Endothelial cell of umbilical vein (primary cell): ENCODE measurements at regions not wholly inside any gene's neighbourhood (a gene's known extent, or its start where the extent isn't known, plus 50 kb on each side); places are given as distances from the start of the nearest gene placed in this dataset.

ENCODE experiments used
- BruUV-seq: library from RNA; stranded (reverse); fragments of 400-500 nt; replicated peaks from 2 replicates; lab custom pipeline; 2021; lab: Mats Ljungman, UMichigan
- CTCF ChIA-PET: fragments of 300-600, 350-600 bp; sonication (Branson Sonifier 250); formaldehyde crosslinking; loops from one replicate; lab custom pipeline; 2021; ENCODE audit warnings: antibody characterized with exemption, inconsistent platforms; lab: Charles Lee
- POLR2A ChIA-PET: fragments of 300-600, 350-600 bp; sonication (Branson Sonifier 250); formaldehyde crosslinking; loops from one replicate; lab custom pipeline; 2021; ENCODE audit warnings: antibody characterized with exemption, inconsistent platforms; lab: Charles Lee
- DNase-seq: peaks from one replicate; pipeline ENCODE4 v3.0.0-alpha.2; 2011; ENCODE audit warnings: low read depth, low spot score
- FAIRE-seq: peaks from 2 replicates; lab custom pipeline; 2011; peaks lifted over from hg19 to GRCh38; lab: Jason Lieb, UNC
- H2AFZ ChIP-seq: 2 replicates; pipeline ENCODE4 v1.6.0; 2012; ENCODE audit warnings: low read depth, low read length, control low read depth, inconsistent platforms
- H3K27ac ChIP-seq: 2 replicates; pipeline ENCODE4 v1.5.1; 2011; ENCODE audit warnings: low read depth, mild to moderate bottlenecking, control low read depth, low read length, moderate library complexity; ENCODE audit not compliant: insufficient read depth
- H3K27me3 ChIP-seq, 2 experiments: 2 replicates each; pipeline versions ENCODE4 v1.6.0 to v1.6.1; 2011; ENCODE audit warnings: low read length in 2 of 2, mixed read lengths in 1 of 2; ENCODE audit not compliant: control insufficient read depth in 2 of 2, insufficient read depth in 2 of 2
- H3K36me3 ChIP-seq, 2 experiments: 2 replicates in 1 of 2; 3 replicates in 1 of 2; pipeline ENCODE4 v1.5.1; 2011; ENCODE audit warnings: low read length in 2 of 2, mild to moderate bottlenecking in 1 of 2, moderate library complexity in 1 of 2; ENCODE audit not compliant: control insufficient read depth in 2 of 2, insufficient read depth in 2 of 2; ENCODE audit errors: extremely low read depth in 1 of 2
- H3K4me1 ChIP-seq: 3 replicates; pipeline ENCODE4 v1.5.1; 2011; ENCODE audit warnings: mild to moderate bottlenecking, low read length; ENCODE audit not compliant: control insufficient read depth, insufficient read depth; ENCODE audit errors: extremely low read depth
- H3K4me2 ChIP-seq: 2 replicates; pipeline ENCODE4 v1.6.1; 2011; ENCODE audit warnings: low read length, control low read depth, mixed read lengths; ENCODE audit not compliant: insufficient read depth
- H3K4me3 ChIP-seq, 3 experiments: fragments of 200-600 bp in 1 of 3; sonication (generic), shearing (Covaris generic) in 1 of 3; replicated peaks in 1 of 3; 2 replicates each; pipeline ENCODE4 v1.5.1; 2011 to 2016; ENCODE audit warnings: control low read depth in 3 of 3, low read length in 3 of 3, mild to moderate bottlenecking in 2 of 3, inconsistent platforms in 1 of 3, low read depth in 1 of 3, moderate library complexity in 1 of 3; ENCODE audit not compliant: insufficient read depth in 1 of 3
- H3K79me2 ChIP-seq: 2 replicates; pipeline ENCODE4 v1.6.0; 2012; ENCODE audit warnings: low read length, inconsistent platforms; ENCODE audit not compliant: control insufficient read depth, insufficient read depth
- H3K9ac ChIP-seq: replicated peaks from 2 replicates; pipeline ENCODE3; 2011; ENCODE audit warnings: low read length, control low read depth; ENCODE audit not compliant: insufficient read depth; ENCODE audit errors: extremely low read depth
- H3K9me1 ChIP-seq: replicated peaks from 3 replicates; pipeline ENCODE4 v1.6.0; 2011; ENCODE audit warnings: mild to moderate bottlenecking, low read length; ENCODE audit not compliant: control insufficient read depth, insufficient read depth; ENCODE audit errors: extremely low read depth
- H3K9me3 ChIP-seq: replicated peaks from 2 replicates; pipeline ENCODE4 v1.5.1; 2012; ENCODE audit warnings: low read length, inconsistent platforms; ENCODE audit not compliant: control insufficient read depth, insufficient read depth
- H4K20me1 ChIP-seq: replicated peaks from 2 replicates; pipeline ENCODE3; 2011; ENCODE audit warnings: mild to moderate bottlenecking, low read length; ENCODE audit not compliant: control insufficient read depth, insufficient read depth; ENCODE audit errors: extremely low read depth
- CTCF ChIP-seq, 2 donors: IDR thresholded peaks; 1 replicate in 1 of 2; 2 replicates in 1 of 2; pipeline ENCODE4 v1.5.1; 2011; ENCODE audit warnings: low read length in 2 of 2, mild to moderate bottlenecking in 2 of 2, moderate library complexity in 2 of 2, control low read depth in 1 of 2, inconsistent platforms in 1 of 2, low read depth in 1 of 2; ENCODE audit not compliant: insufficient read depth in 1 of 2; ENCODE audit errors: extremely low read depth in 1 of 2
- FOS ChIP-seq: IDR thresholded peaks from 2 replicates; pipeline ENCODE4 v1.6.1; 2011; ENCODE audit warnings: mild to moderate bottlenecking, low read length, moderate library complexity, borderline replicate concordance; ENCODE audit not compliant: insufficient read depth
- GATA2 ChIP-seq: IDR thresholded peaks from 2 replicates; pipeline ENCODE4 v1.7.0; 2011; ENCODE audit warnings: low read depth, mild to moderate bottlenecking, moderate library complexity, mixed read lengths, low read length; ENCODE audit not compliant: insufficient read length, insufficient read depth
- JUN ChIP-seq: IDR thresholded peaks from 2 replicates; pipeline ENCODE4 v1.6.1; 2011; ENCODE audit warnings: borderline replicate concordance, low read depth; ENCODE audit not compliant: insufficient read length, insufficient read depth
- MAX ChIP-seq: IDR thresholded peaks from 2 replicates; pipeline ENCODE4 v1.6.1; 2011; ENCODE audit not compliant: insufficient read depth, insufficient read length
- MYC ChIP-seq: IDR thresholded peaks from one replicate; pipeline ENCODE4 v1.6.1; 2011; ENCODE audit warnings: mild to moderate bottlenecking, low read depth, low read length
- POLR2A ChIP-seq: IDR thresholded peaks from 2 replicates; pipeline ENCODE4 v1.6.1; 2012; ENCODE audit warnings: low read depth, mild to moderate bottlenecking, control low read depth, low read length
- POLR2AphosphoS5 ChIP-seq: IDR thresholded peaks from 2 replicates; pipeline ENCODE4 v1.6.1; 2012; ENCODE audit warnings: low read depth, mild to moderate bottlenecking, control low read depth, low read length, moderate library complexity; ENCODE audit not compliant: insufficient read depth
- dilution Hi-C: fragments of 300-500 bp; cut with MboI; formaldehyde crosslinking; loops from one replicate; pipeline ENCODE4 v1.15.0; 2019; ENCODE audit warnings: low sequenced_read_pairs; ENCODE audit not compliant: extremely low pct_ligation_motif_present
- intact Hi-C: fragments of 100-400 bp; cut with micrococcal nuclease; formaldehyde crosslinking; loops from one replicate; pipeline ENCODE4 v1.10.0; 2022

GRCh38 chr6:14425805-14426204 is 308.2 kb downstream of the CD83 start:
- H3K36me3 ChIP-seq = no peaks in the 10 kb centered on the region
- intact Hi-C loops (no loop called here), dilution Hi-C loops (no loop called here)
- H3K4me2 ChIP-seq = no peak overlapping the region
- no peaks in the 10 kb centered on the region for H4K20me1 ChIP-seq
- H3K79me2 ChIP-seq = no peaks in the 10 kb centered on the region
- H3K4me1 ChIP-seq = no peaks in the 10 kb centered on the region
- FAIRE-seq (no peak), DNase-seq (no peak)
- BruUV-seq = no TSS peak
- POLR2A ChIA-PET = no interaction called here
- H2AFZ ChIP-seq = no peak overlapping the region
- H3K9ac ChIP-seq = no peak overlapping the region
- no peaks in the 10 kb centered on the region for H3K27me3 ChIP-seq
- no peak for TF ChIP-seq GATA2
- no peak for TF ChIP-seq MAX
- no peak for TF ChIP-seq JUN
- TF ChIP-seq POLR2AphosphoS5 = no peak
- no peak for TF ChIP-seq CTCF (IDR thresholded peaks at IDR 0.05; ENCODE audit: extremely low read depth in 1 of 2, insufficient read depth in 1 of 2, low read depth in 1 of 2, low read length in 2 of 2)
- no peak for TF ChIP-seq FOS
- no peak for TF ChIP-seq POLR2A
- TF ChIP-seq MYC = no peak
- H3K4me3 ChIP-seq = no peak overlapping the region
- no peaks in the 10 kb centered on the region for H3K9me1 ChIP-seq
- no peak overlapping the region for H3K27ac ChIP-seq
- peaks cover 2% of the 10 kb centered on the region for H3K9me3 ChIP-seq
- CTCF ChIA-PET = no interaction called here
